ENCODE measurements at regions not wholly inside any gene's neighbourhood (a gene's known extent, or its start where the extent isn't known, plus 50 kb on each side); places are given as distances from the start of the nearest gene placed in this dataset.

GRCh38 chr4:119679251-119679650 lies 50.6 kb upstream of the PDE5A start:
- TF ChIP-seq CTCF (IDR thresholded peaks at IDR 0.05) = no peak
- no peaks in the 10 kb centered on the region for H3K36me3 ChIP-seq (ENCODE audit: low read depth)
- ATAC-seq = no peak
- H3K4me3 ChIP-seq = no peak overlapping the region
- no peaks in the 10 kb centered on the region for H3K4me1 ChIP-seq (ENCODE audit: low read depth)
- H3K9me3 ChIP-seq = no peaks in the 10 kb centered on the region
- intact Hi-C loops (cut with DNase I, micrococcal nuclease) = no loop called here
- no peak for DNase-seq

GRCh38 chr4:119678761-119679160 lies 50.2 kb upstream of the PDE5A start:
- DNase-seq = no peak
- H3K4me3 ChIP-seq = no peak overlapping the region
- H3K9me3 ChIP-seq = no peaks in the 10 kb centered on the region
- no peak for TF ChIP-seq CTCF (IDR thresholded peaks at IDR 0.05)
- intact Hi-C loops (cut with DNase I, micrococcal nuclease) = no loop called here
- H3K36me3 ChIP-seq (ENCODE audit: low read depth) = no peaks in the 10 kb centered on the region
- peak; percentile 63 for ATAC-seq
- H3K4me1 ChIP-seq (ENCODE audit: low read depth) = no peaks in the 10 kb centered on the region

All from mucosa of descending colon (tissue), 3 donors.